ENCODE measurements at regions not wholly inside any gene's neighbourhood (a gene's known extent, or its start where the extent isn't known, plus 50 kb on each side); places are given as distances from the start of the nearest gene placed in this dataset.
A peak's percentile ranks its signal among the peaks of the same experiment; 100 is the strongest.

DNA sequence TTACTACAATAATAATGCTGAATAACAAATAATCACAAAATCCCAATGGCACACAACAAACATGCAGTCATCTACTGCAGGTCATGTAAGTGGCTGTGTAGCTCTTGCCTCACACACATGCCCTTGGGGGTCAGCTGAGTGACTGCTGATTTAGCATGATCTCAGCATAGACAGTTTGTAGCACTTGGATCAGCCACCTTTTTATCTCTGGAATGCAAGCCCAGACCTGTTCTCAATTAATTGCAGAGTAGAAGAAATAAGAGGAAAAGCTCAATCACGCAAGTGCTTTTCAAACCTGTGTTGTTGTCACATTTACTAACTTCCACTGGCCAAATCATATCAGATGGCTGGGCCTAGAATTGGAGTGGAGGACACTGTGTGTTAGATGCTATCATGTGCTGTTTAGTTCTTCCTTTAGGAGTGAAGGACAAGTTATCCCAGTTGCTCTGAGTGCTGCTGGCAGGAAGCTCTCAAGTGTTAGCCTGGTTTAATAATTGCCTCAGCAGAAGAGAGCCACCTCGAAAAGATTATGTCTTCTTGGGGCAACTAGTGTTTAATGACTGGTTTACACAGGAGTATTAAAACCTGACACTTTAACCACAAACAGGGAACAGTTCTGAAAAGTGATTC lies 128.3 kb upstream of the EPHA5 start:
- Histone ChIP-seq H2AFZ (no peak overlapping the region), H3K79me2 (ENCODE audit: insufficient read depth) (no peaks in the 10 kb centered on the region), H3K4me3 (no peak overlapping the region), H3F3A (ENCODE audit: insufficient read depth) (no peaks in the 10 kb centered on the region), H3K9ac (no peak overlapping the region), H3K9me3 (ENCODE audit: low read depth) (no peaks in the 10 kb centered on the region), H3K36me3 (ENCODE audit: low read depth) (no peaks in the 10 kb centered on the region), H3K9me2 (ENCODE audit: insufficient read depth) (no peaks in the 10 kb centered on the region), H3K4me2 (ENCODE audit: unreplicated experiment) (no peak overlapping the region), H3K4me1 (ENCODE audit: insufficient read depth) (no peaks in the 10 kb centered on the region), H3K27ac (no peak overlapping the region), H3K27me3 (replicated peaks; ENCODE audit: insufficient read depth) (no peaks in the 10 kb centered on the region), H4K20me1 (ENCODE audit: insufficient read depth) (no peaks in the 10 kb centered on the region)
- TF ChIP-seq EZH2phosphoT487 (IDR thresholded peaks at IDR 0.05; ENCODE audit: insufficient read depth, low read depth) (no peak), EZH2 (IDR thresholded peaks at IDR 0.05; ENCODE audit: insufficient read depth, poor library complexity, severe bottlenecking) (no peak)
- in situ Hi-C loops (cut with MboI), result no loop called here
- WGBS, 2 experiments (ENCODE audit: low coverage in 1 of 2, low lambda C conversion rate in 2 of 2, missing lambda C conversion rate in 2 of 2), result 22 to 23% methylated on average over 2 of the region's 2 CpGs
- DNase-seq, result no peak

DNA sequence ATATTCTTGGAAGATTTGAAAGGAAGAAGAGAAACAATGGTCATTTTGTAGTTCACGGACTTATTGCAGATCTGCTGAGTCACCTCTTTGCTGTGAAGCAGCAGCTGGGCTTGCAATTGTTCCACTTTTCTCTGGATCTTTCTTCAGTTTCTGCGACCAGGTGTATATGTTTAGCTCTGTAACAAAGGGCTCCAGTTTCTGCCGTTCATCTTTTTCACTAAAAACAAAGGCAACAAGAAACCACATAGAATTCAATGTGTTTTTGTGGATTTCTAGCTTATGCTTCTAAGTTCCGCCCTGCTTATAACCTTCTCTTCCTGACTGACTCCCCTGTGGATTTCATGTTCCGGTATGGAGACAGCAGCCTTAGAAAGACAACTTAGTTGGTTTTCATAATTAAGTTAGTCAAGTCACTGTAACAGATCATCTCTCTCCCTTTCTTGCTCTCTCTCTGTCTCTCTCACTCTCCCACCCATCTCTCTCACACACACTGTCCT lies 121.6 kb upstream of the EPHA5 start:
- no peaks in the 10 kb centered on the region for H3K27me3 ChIP-seq (replicated peaks; ENCODE audit: insufficient read depth)
- H3K9me2 ChIP-seq (ENCODE audit: insufficient read depth), result no peaks in the 10 kb centered on the region
- H3K4me3 ChIP-seq, result no peak overlapping the region
- DNase-seq, result peak; percentile 15
- no peak for TF ChIP-seq EZH2phosphoT487 (IDR thresholded peaks at IDR 0.05; ENCODE audit: insufficient read depth, low read depth)
- no peak for TF ChIP-seq EZH2 (IDR thresholded peaks at IDR 0.05; ENCODE audit: insufficient read depth, poor library complexity, severe bottlenecking)
- no peak overlapping the region for H3K4me2 ChIP-seq (ENCODE audit: unreplicated experiment)
- H3K27ac ChIP-seq, result no peak overlapping the region
- H3K4me1 ChIP-seq (ENCODE audit: insufficient read depth), result no peaks in the 10 kb centered on the region
- no peaks in the 10 kb centered on the region for H3K79me2 ChIP-seq (ENCODE audit: insufficient read depth)
- H2AFZ ChIP-seq, result no peak overlapping the region
- no peaks in the 10 kb centered on the region for H4K20me1 ChIP-seq (ENCODE audit: insufficient read depth)
- no peaks in the 10 kb centered on the region for H3K9me3 ChIP-seq (ENCODE audit: low read depth)
- in situ Hi-C loops (cut with MboI), result no loop called here
- 5 to 9% methylated on average over 5 of the region's 5 CpGs for WGBS, 2 experiments (ENCODE audit: low coverage in 1 of 2, low lambda C conversion rate in 2 of 2, missing lambda C conversion rate in 2 of 2)
- no peak overlapping the region for H3K9ac ChIP-seq
- H3K36me3 ChIP-seq (ENCODE audit: low read depth), result no peaks in the 10 kb centered on the region
- no peaks in the 10 kb centered on the region for H3F3A ChIP-seq (ENCODE audit: insufficient read depth)

DNA sequence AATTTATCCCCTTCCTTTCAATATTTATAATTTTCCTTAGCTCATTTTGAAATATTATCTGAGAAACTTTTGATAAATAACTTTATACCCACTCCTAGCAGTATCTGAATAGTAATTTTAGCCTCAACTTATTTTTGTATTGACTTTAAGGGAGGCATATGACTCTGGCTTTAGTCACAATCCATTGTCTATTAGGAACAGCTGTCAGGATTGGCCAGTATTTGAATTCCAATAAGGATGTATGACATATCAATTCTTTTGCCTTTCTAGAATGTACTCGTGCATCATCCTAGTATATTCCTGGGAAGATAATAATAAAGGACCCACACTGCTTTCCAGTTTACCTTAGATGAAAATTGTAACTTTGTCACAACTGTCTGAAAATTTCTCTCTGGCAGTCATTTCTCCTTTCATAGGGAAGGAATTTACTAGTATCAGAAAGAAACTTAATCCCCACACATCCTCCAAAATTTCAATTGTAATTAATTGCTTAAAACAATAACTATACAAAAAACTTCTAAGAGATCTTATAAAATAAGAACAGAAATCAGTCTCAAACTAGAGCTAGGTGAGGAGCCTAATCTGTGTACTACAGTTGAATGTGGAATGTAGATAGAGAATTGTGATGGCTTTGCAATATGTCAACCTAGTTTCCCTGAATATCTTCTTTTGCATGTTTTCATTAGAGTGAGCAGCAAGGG lies 121.0 kb upstream of the EPHA5 start:
- Histone ChIP-seq H3K9me2 (ENCODE audit: insufficient read depth) (no peaks in the 10 kb centered on the region), H2AFZ (no peak overlapping the region), H3K4me3 (no peak overlapping the region), H3K79me2 (ENCODE audit: insufficient read depth) (no peaks in the 10 kb centered on the region), H3K9me3 (ENCODE audit: low read depth) (no peaks in the 10 kb centered on the region), H3K4me1 (ENCODE audit: insufficient read depth) (no peaks in the 10 kb centered on the region), H3K27me3 (replicated peaks; ENCODE audit: insufficient read depth) (no peaks in the 10 kb centered on the region), H4K20me1 (ENCODE audit: insufficient read depth) (no peaks in the 10 kb centered on the region), H3K9ac (no peak overlapping the region), H3K27ac (no peak overlapping the region), H3F3A (ENCODE audit: insufficient read depth) (no peaks in the 10 kb centered on the region), H3K4me2 (ENCODE audit: unreplicated experiment) (no peak overlapping the region), H3K36me3 (ENCODE audit: low read depth) (no peaks in the 10 kb centered on the region)
- DNase-seq, result no peak
- WGBS, 2 experiments (ENCODE audit: low coverage in 1 of 2, low lambda C conversion rate in 2 of 2, missing lambda C conversion rate in 2 of 2), result 0% methylated on average over 1 of the region's 1 CpG
- in situ Hi-C loops (cut with MboI), result no loop called here
- TF ChIP-seq EZH2 (IDR thresholded peaks at IDR 0.05; ENCODE audit: insufficient read depth, poor library complexity, severe bottlenecking) (no peak), EZH2phosphoT487 (IDR thresholded peaks at IDR 0.05; ENCODE audit: insufficient read depth, low read depth) (no peak)

DNA sequence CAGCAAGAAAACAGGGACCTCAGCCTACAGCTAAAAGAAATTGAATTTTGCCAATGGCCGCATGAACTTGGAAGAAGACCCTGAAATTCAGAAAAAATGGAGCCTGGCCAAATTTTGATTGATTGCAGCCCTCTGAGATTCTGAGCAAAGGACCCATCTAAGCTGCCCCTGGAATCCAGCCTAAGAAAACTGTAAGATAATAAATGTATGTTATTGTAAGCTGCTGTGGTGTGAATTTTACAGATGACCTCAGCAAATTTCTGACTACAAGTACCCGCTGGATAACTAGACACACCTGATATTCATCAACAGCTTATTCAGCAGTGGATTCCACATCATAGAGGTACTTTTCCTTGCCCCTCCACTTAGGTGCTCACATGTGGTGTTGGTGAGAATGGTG lies 119.5 kb upstream of the EPHA5 start:
- WGBS, 2 experiments (ENCODE audit: low coverage in 1 of 2, low lambda C conversion rate in 2 of 2, missing lambda C conversion rate in 2 of 2), result 2 to 6% methylated on average over 2 of the region's 2 CpGs
- no peaks in the 10 kb centered on the region for H3K9me2 ChIP-seq (ENCODE audit: insufficient read depth)
- no peak for DNase-seq
- no peaks in the 10 kb centered on the region for H4K20me1 ChIP-seq (ENCODE audit: insufficient read depth)
- no peak overlapping the region for H3K4me3 ChIP-seq
- no peak for TF ChIP-seq EZH2phosphoT487 (IDR thresholded peaks at IDR 0.05; ENCODE audit: insufficient read depth, low read depth)
- no peak for TF ChIP-seq EZH2 (IDR thresholded peaks at IDR 0.05; ENCODE audit: insufficient read depth, poor library complexity, severe bottlenecking)
- no peaks in the 10 kb centered on the region for H3K79me2 ChIP-seq (ENCODE audit: insufficient read depth)
- H3K4me1 ChIP-seq (ENCODE audit: insufficient read depth), result no peaks in the 10 kb centered on the region
- H3K4me2 ChIP-seq (ENCODE audit: unreplicated experiment), result no peak overlapping the region
- H2AFZ ChIP-seq, result no peak overlapping the region
- in situ Hi-C loops (cut with MboI), result no loop called here
- H3K27me3 ChIP-seq (replicated peaks; ENCODE audit: insufficient read depth), result no peaks in the 10 kb centered on the region
- H3K9me3 ChIP-seq (ENCODE audit: low read depth), result no peaks in the 10 kb centered on the region
- no peak overlapping the region for H3K27ac ChIP-seq
- H3F3A ChIP-seq (ENCODE audit: insufficient read depth), result no peaks in the 10 kb centered on the region
- no peaks in the 10 kb centered on the region for H3K36me3 ChIP-seq (ENCODE audit: low read depth)
- H3K9ac ChIP-seq, result no peak overlapping the region

All from GM23248 (cell line).